HG03558 (cell line): ENCODE measurements at regions not wholly inside any gene's neighbourhood (a gene's known extent, or its start where the extent isn't known, plus 50 kb on each side); places are given as distances from the start of the nearest gene placed in this dataset.
"Not testable (repeated sequence)": the region's sequence is repeated elsewhere in the genome, so short reads cannot be mapped to it uniquely, and the experiment has no call there.

ENCODE experiments used
- ATAC-seq: cut with Tn5 transposase; IDR thresholded peaks from one replicate; pipeline ENCODE4 v1.9.1; 2021; ENCODE audit warnings: moderate number of reproducible peaks; ENCODE audit not compliant: unreplicated experiment; ENCODE audit errors: extremely low read depth

DNA sequence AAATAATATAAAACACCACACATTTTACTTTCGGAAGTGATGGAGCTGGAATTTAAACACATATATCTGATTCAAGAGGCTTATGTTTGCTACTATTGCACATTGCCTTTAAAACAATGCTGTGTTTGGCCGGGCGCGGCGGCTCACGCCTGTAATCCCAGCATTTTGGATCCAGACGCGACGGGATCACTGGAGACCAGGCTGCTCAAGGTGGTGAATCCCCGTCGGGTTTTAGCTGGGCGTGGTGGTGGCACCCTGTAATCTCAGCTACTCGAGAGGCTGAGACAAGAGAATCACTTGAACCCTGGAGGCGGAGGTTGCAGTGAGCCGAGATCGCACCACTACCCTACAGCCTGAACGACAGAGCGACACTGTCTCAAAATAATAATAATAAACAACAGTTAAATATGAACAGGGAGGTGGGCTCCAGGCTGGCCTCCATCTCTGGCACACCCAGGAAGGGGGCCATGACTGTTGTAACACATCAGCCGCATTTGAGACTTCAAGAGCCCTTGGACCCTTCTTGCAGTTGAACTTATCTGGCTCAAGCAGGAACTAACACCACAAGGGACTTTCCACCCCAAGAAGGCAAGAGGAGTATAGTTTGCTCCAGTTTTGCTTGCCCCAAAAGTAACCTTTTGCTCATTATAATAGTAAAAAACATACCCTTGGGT lies 127.1 kb upstream of the ZNF184 start:
- ATAC-seq = no peak

DNA sequence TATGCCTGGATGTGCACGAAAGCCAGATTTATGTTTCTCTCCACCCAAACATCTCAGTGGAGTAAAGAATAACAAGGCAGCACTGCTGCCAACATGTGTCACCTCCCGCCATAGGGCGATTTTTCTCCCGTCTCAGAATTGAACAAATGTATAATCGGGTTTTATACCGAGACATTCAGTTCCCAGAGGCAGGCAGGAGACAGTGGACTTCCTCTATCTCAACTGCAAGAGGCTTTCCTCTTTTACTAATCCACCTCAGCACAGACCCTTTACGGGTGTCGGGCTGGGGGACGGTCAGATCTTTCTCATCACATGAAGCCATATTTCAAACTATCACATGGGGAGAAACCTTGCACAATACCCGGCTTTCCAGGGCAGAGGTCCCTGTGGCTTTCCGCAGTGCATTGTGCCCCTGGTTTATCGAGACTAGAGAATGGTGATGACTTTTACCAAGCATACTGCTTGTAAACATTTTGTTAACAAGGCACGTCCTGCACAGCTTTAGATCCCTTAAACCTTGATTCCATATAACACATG lies 124.2 kb upstream of the ZNF184 start:
- not testable (repeated sequence) for ATAC-seq

DNA sequence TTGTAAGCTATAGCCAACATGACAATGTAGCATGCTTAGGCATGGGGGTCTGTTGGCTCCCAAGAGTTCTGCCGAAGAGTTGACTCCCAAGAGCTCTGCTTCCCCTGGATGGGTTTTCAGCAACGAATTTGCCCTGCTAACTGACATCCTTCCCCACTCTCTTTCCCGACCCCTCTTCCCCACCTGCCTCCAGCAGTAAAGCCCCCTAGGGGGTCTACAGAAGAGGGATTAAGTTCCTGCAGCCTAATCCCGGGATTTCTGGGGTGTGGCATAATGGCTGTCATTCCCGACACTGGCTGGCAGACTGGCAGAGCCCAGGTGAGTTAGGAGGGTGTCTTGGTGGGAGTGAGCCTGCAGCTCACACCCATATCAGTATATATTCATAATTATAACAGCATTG lies 121.0 kb upstream of the ZNF184 start:
- no peak for ATAC-seq

DNA sequence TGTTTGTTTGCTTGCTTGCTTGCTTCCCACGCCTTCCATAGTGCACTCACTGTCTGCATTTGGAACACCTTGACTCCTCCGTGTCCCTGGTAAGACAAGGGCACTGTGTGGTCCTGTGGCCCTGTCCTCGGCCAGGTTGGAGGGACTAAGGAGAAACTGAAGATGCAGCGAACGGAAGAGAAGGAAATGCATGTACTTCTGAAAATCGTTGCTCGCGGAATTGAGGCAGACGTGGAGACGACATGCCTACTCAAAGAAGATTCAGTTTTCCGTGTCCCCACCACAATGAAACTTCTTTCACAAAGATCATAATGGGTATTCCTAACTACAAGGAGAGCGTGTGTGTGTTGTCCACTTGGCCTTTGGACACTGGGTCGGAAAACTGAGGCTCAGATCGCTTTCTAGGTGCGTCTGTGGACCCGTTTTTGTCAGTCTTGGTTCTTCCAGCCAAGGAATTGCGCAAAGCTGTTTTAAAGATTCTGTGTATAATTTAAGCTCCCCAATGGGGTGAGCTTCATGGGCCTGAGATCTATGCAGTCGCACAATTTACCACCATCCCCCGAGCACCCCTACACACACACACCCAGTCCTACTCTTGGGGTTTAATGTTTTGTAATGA lies 120.4 kb upstream of the ZNF184 start:
- ATAC-seq = no peak

DNA sequence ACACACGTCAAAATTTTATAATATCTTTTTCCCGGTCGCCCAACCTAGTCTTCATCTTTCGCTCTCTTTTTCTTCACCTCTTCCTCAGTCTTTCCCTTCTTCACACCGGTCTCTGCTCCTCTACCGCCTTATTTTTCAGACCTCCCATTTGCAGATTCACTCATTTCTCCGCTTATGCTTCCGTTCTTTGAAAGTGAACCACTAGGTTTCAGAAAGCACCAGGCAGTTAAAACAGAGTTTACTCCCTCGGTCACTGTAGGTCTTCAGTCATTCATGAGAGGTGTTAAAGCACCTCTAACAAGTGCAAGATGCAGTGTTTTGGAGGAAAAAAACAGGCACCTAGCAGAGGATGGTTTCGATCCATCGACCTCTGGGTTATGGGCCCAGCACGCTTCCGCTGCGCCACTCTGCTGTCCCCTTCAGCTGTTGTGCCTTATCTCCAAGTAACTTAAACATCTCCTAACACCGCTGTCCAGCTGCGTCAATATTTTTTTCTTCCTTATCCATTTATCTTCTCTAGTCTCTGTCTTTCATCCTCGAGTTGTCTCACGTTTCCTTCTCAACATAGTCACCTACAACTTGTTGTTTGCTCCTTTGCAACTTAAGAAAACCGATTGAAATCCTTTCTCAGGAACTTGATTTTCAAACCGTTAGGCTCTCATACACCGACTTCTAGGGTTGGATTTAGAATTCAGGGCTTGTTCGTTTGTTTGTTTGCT lies 119.7 kb upstream of the ZNF184 start:
- peak; percentile 74 for ATAC-seq

DNA sequence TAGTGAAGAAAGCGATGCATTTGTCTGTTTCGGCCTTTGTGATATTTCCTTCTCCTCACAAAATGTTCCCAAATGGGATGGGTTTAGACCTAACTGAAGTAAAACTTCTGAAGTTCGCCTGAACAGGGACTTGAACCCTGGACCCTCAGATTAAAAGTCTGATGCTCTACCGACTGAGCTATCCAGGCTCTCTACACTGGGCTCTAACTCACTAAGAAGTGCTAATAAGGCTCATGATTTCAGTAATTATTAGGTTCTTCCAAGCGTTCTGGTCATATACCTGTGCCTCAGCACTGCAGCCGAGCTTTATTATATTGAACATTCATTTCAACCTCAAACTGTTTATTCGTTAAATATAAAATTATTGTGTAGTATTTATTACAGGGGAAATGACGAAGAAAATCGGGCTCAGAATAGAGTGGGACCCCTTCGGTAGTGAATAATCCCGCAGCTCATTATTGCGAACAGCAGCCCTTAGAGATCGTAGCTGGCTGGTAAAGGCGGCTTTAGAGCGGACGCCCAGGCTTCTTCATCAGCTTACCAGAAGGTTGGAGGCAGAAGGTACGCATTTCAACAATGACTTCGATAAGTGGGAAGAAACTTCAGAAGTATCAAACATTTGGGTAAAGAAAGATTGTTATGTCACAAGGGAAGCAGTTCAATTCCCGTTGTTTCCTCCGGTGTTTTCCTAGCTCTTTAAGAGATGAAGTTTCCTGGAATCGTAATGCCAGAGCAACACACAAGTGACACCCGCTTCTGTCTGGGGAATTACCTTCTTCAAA lies 119.0 kb upstream of the ZNF184 start:
- ATAC-seq = peak; percentile 12

DNA sequence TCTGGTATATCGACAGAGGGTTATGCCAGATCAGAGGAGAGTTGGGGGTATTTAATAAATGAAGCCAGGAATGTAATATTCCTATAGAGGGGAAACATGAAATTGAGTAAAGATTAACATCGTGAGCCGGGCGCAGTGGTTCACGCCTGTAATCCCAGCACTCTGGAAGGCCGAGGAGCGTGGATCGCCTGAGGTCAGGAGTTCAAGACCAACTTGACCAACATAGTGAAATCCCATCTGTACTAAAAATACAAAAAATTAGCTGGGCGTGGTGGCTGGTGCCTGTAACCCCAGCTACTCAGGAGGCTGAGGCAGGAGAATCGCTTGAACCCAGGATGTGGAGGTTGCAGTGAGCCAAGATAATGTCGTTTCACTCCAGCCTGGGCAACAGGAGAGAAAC lies 112.4 kb upstream of the ZNF184 start:
- not testable (repeated sequence) for ATAC-seq

DNA sequence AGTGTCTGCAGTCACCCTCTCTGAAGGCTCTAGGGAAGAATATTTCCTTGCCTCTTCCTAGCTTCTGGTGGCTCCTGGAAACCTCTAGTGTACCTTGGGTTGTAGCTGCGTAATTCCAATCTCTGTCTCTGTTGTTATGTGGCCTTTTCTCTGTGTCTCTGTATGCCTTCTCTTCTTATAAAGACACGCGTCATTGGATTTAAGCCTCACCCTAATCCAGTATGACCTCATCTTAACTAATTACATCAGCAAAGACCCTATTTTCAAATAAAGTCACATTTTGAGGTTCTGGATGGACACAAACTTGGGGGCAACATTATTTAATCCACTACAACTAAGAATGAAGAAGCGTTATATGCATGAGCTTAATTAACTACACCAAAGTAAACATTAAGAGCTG lies 111.4 kb upstream of the ZNF184 start:
- no peak for ATAC-seq

DNA sequence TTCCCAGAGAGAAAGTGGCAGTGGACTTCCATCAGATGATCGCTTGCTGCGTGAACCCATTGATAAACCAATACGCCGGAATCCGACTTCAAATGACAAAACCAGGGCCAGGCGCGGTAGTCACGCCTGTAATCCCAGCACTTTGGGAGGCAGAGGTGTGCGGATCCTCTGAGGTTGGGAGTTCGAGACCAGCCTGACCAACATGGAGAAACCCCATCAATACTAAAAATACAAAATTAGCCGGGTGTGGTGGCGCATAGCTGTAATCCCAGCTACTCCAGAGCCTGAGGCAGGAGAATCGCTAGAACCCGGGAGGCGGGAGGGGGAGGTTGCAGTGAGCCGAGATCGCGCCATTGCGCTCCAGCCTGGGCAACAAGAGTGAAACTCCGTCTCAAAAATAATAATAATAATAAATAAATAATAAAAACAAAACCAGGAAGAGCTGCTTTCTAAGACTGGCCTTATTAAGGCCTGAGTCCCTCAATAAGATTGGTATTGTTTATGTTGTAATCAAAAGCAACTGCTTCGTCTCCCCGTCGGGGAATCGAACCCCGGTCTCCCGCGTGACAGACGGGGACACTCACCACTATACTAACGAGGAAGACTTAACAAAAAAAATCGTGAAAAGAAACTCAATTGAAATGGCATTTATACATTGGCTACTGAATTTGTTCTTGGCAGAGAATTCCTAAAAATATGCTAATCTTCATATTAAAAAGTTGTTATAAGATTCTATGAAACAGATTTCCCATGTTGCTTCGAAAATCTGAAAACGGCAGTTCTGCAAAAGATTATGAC lies 110.2 kb upstream of the ZNF184 start:
- no peak for ATAC-seq

DNA sequence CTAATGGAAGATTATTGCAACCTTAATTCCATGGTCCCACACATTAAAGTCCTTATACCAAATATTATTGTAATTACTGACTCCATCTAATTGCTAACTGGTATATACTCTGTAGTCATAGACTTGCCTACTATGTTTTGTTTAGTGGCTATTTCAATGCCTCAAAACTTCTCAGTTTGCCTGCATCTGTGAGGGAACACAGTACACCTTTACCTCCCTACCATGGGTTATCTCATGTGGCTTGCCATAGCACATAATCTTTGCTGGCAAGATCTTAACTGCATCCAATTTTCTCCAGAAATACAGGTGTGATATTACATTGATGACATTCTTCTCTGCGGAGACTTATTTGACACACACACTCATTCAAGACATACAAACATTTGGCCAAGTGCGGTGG lies 107.1 kb upstream of the ZNF184 start:
- ATAC-seq = no peak

DNA sequence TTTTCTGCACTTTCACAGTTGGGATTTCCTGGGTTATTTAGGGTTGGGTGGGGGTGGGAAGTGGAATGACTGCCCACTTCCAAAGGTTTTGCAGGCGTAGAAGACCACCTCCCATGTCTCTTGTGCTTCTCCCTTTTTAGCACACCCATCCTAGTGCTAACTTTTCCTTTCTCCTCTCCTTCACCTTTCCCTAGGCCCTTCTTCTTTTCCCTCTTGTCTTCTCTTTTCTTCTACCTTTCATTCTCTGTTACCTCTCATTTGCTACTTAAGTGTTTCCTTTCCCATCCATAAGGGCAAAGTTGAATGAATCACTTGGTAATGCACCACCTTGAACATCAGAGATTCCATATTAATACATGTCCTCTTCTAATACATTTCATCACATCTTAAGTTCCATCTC lies 105.0 kb upstream of the ZNF184 start:
- ATAC-seq = no peak

DNA sequence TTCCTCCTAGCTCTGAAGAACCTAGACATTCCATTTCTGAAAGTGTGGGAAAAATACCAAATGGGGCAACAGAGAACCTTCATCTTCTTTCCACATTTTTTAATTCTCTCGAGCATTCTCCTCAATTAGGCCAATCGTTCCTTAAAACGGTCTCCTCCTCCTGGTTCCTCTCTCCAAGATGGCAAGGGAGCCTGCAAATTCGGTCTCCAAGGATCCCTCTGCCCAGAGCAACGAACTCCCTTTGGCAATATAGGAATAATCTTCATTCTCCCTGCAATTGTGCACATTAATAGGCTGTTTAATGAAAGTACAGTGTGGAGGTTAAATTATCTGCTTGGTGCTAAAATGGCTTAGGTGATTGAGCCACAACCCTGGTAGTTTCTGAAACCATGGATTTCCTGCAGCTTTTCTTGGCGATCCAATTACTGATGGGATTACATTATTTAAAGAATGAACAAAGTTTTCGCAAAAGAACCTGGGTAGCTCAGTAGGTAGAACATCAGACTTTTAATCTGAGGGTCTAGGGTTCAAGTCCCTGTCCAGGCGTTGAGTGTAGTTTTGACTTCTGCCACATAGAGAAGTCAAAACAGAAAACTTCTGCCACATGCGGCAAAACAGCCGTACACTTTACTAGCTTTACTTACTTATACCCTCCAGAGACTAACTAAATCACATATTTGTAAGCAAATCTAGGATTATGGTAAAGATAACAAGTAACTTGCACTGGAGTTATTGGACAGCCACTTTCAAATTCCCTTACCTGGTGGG lies 102.9 kb upstream of the ZNF184 start:
- ATAC-seq = no peak

DNA sequence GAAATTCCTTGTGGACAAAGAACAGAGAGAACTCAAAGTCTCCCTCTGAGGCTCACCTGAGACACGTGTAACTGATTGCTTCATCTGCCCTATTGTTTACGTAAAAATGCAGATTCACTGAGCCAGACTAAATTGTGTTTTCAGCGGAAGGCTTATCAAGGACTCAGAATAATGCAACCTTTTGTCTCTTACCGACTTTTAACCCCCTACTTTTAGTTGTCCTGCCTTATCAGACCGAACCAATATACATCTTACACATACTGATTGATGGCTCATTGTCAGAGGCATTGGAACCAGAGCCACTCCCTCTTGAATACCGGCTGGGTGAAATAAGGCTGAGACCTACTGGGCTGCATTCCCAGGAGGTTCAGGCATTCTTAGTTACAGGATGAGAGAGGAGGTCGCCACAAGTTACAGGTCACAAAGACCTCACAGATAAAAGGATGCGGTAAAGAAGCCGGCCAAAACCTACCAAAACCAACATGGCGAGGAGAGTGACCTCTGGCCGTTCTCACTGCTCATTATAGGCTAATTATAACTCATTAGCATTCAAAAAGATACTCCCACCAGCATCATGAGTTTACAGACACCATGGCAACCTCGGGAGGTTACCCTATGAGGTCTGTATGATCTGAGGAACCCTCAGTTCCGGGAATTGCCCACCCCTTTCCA lies 95.5 kb upstream of the ZNF184 start:
- ATAC-seq = no peak

DNA sequence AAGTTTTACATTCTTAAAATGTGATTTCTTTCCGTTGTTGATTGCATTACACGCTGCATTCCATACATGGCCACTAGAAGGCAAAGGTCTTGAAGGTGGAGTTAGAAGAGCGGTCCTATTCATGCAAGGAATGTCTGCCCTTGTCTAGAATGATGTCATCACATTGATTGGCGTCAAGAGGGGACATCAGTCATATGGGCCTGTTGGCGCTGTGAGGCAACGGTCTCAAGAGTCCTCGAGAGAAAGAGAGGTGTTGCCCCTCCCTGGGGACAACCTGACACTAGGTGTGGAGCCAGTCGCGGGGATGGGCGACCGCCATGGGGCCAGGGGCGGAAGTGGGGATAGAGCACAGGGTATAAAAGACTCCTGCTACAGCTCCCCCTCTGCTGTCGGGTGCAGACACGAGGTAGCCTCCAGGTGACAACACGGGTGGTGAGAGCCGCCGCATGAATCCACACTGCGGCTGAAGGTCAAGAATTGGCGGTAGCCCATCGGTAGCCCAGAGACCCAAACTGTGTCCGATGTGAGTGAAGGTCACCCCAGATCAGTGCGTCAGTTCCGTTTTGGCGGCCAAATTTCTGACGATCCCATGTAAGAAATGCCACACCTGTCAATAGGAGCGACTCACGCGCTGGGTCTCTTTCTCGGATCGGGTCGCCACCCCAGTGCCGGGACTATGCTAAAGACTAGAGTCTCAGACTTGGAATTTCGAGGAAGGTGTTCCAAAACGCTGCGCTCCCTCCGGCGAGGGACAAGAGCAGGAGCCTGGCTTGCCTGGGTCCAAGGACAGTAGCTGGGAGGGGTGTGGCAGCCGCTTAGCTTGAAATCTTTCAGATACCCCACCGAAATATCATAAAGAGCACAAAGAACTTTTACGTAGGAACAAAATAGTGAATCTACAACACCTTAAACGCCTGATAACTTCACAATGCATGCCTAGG lies 93.2 kb upstream of the ZNF184 start:
- no peak for ATAC-seq

DNA sequence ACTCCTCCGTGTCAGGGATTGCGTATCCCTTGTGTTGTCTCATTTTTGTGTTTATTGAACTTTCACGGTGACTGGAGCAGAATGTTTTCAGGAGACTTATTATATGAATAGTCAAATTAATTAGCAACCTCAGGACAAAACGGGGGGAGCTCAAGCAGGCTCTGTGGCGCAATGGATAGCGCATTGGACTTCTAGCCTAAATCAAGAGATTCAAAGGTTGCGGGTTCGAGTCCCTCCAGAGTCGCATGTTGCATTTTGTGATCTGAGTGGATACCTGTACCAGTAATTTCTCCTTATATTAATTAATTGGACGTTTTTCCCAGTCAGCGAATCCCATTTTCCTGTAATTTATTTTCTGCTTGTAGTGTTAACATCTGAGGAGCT lies 89.1 kb upstream of the ZNF184 start:
- ATAC-seq = no peak

DNA sequence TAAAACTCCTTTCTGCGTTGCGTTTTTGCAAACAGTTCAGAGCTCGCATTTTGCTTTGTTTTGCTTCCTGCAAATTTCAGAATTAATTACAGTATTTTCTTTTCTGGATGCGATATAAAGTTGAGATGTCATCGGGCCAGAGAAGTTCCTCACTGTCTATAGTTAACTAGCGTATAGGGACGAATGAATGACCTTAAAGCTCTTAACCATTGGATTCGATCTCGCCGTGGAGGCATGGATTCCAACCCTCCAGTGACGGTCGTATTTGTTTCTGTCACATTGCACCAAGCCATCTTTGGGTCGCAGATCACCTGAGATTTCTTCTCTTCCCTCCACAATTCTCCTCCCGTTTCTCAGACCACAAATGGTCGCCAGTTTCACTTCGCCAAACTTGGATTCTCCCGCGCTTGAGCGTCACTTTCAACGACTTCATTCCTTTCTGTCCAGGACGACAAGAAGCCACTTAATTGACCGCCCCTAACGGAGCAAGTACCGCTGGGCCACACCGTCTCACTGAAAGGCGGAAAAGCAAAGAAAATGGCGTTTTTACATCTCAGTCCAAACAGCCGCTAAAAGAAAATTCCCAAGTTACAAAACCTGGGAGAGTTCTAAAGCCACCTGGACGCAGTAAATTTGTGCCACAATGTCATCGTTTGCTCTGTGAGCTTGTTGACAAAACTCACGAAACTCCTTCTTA lies 85.3 kb upstream of the ZNF184 start:
- ATAC-seq = no peak

DNA sequence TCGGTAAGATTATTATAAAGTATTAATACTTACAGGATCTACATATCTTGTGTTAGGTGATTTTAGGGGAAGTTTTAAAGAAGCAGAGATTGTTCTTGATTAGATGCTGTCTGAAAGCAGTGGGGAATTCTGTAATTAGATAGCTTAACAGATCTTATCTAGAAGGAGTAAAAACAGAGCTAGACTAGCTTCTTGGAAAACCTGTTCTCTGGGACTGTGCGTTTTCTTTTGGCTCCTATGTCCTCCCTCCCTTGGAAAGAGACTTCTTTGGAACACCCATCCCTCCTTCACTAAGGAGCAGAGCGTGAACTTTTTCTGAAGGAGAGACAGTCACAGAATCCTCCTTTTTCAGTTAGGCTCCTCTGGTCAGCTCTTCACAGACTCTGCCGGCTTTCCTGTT lies 83.5 kb upstream of the ZNF184 start:
- no peak for ATAC-seq
